GM19467 (cell line): ENCODE measurements at regions not wholly inside any gene's neighbourhood (a gene's known extent, or its start where the extent isn't known, plus 50 kb on each side); places are given as distances from the start of the nearest gene placed in this dataset.

Experiments
- ATAC-seq: cut with Tn5 transposase; IDR thresholded peaks from one replicate; pipeline ENCODE4 v1.9.1; 2021; ENCODE audit warnings: mild to moderate bottlenecking, moderate library complexity; ENCODE audit not compliant: unreplicated experiment

- ATAC-seq: no peak
Observed at GRCh38 chr15:69782809-69783208, 314.9 kb downstream of the TLE3 start.

- no peak for ATAC-seq
Observed at GRCh38 chr15:69783211-69783610, 314.5 kb downstream of the TLE3 start.

- no peak for ATAC-seq
Observed at GRCh38 chr15:69784798-69785566, 312.7 kb downstream of the TLE3 start.

GRCh38 chr15:69786136-69786701 is 311.5 kb downstream of the TLE3 start:
- no peak for ATAC-seq

GRCh38 chr15:69787791-69788190 is 309.9 kb downstream of the TLE3 start:
- ATAC-seq: no peak

GRCh38 chr15:69789648-69790393 is 307.9 kb downstream of the TLE3 start:
- no peak for ATAC-seq

- no peak for ATAC-seq
Observed at GRCh38 chr15:69790632-69791031, 307.1 kb downstream of the TLE3 start.

GRCh38 chr15:69792823-69793222 is 304.9 kb downstream of the TLE3 start:
- ATAC-seq: no peak

- no peak for ATAC-seq
Observed at GRCh38 chr15:69793431-69793780, 304.3 kb downstream of the TLE3 start.

- no peak for ATAC-seq
Observed at GRCh38 chr15:69793781-69794451, 303.8 kb downstream of the TLE3 start.

GRCh38 chr15:69794645-69795469 is 302.9 kb downstream of the TLE3 start:
- ATAC-seq: no peak

- ATAC-seq: no peak
Observed at GRCh38 chr15:69795601-69796000, 302.1 kb downstream of the TLE3 start.

- no peak for ATAC-seq
Observed at GRCh38 chr15:69797051-69797595, 300.6 kb downstream of the TLE3 start.

- no peak for ATAC-seq
Observed at GRCh38 chr15:69797615-69798014, 300.1 kb downstream of the TLE3 start.

GRCh38 chr15:69798481-69799250 is 299.1 kb downstream of the TLE3 start:
- ATAC-seq: no peak

- ATAC-seq: no peak
Observed at GRCh38 chr15:69801144-69801543, 296.6 kb downstream of the TLE3 start.

GRCh38 chr15:69802432-69802831 is 295.3 kb downstream of the TLE3 start:
- no peak for ATAC-seq

- ATAC-seq: no peak
Observed at GRCh38 chr15:69804786-69805185, 292.9 kb downstream of the TLE3 start.

- ATAC-seq: no peak
Observed at GRCh38 chr15:69805248-69805953, 292.3 kb downstream of the TLE3 start.
